Thyroid gland (tissue), 4 donors: ENCODE measurements at regions not wholly inside any gene's neighbourhood (a gene's known extent, or its start where the extent isn't known, plus 50 kb on each side); places are given as distances from the start of the nearest gene placed in this dataset.

Experiments
- DNase-seq, 2 donors: peaks; one replicate each; pipeline ENCODE4 v3.0.0-alpha.2; 2019
- H3K27ac ChIP-seq, 3 donors: fragments of 200-600 bp; sonication (generic); 1 replicate in 2 of 3; 2 replicates in 1 of 3; pipeline ENCODE4 v1.5.1; 2016 to 2019; ENCODE audit warnings: mild to moderate bottlenecking in 1 of 3, moderate library complexity in 1 of 3
- H3K27me3 ChIP-seq: fragments of 200-600 bp; sonication (generic); one replicate; pipeline ENCODE4 v1.5.1; 2019
- H3K36me3 ChIP-seq, 2 donors: fragments of 200-600 bp; sonication (generic); one replicate each; pipeline ENCODE4 v1.5.1; 2016 to 2019
- H3K4me1 ChIP-seq, 2 donors: fragments of 200-600 bp; sonication (generic); one replicate each; pipeline ENCODE4 v1.5.1; 2017 to 2019
- H3K4me3 ChIP-seq, 3 donors: fragments of 200-600 bp; sonication (generic); replicated peaks in 1 of 3; 1 replicate in 2 of 3; 2 replicates in 1 of 3; pipeline ENCODE4 v1.5.1; 2016; ENCODE audit warnings: mild to moderate bottlenecking in 1 of 3
- H3K9me3 ChIP-seq: fragments of 200-600 bp; sonication (generic); one replicate; pipeline ENCODE4 v1.5.1; 2017
- CTCF ChIP-seq, 6 experiments: fragments of 200-600 bp in 3 of 6; fragments of 450-650 bp in 3 of 6; sonication (generic) in 3 of 6; IDR thresholded peaks; one replicate each; pipeline ENCODE4 v1.5.1; 2016 to 2019; ENCODE audit warnings: antibody characterized with exemption in 6 of 6, mild to moderate bottlenecking in 2 of 6, inconsistent platforms in 1 of 6, moderate library complexity in 1 of 6
- POLR2A ChIP-seq, 2 donors: fragments of 450-650 bp; IDR thresholded peaks; one replicate each; pipeline ENCODE4 v1.6.1; 2017; ENCODE audit warnings: antibody characterized with exemption in 2 of 2, mild to moderate bottlenecking in 2 of 2, moderate library complexity in 1 of 2
- WGBS, 2 donors: methylation state at CpG; one replicate each; pipeline ENCODE4 v1.1.5; 2017; 5-methylcytosine and 5-hydroxymethylcytosine counted together
- intact Hi-C: fragments of 100-400 bp; cut with DNase I; formaldehyde crosslinking; loops from one replicate; pipeline ENCODE4 v1.15.1; 2023

DNA sequence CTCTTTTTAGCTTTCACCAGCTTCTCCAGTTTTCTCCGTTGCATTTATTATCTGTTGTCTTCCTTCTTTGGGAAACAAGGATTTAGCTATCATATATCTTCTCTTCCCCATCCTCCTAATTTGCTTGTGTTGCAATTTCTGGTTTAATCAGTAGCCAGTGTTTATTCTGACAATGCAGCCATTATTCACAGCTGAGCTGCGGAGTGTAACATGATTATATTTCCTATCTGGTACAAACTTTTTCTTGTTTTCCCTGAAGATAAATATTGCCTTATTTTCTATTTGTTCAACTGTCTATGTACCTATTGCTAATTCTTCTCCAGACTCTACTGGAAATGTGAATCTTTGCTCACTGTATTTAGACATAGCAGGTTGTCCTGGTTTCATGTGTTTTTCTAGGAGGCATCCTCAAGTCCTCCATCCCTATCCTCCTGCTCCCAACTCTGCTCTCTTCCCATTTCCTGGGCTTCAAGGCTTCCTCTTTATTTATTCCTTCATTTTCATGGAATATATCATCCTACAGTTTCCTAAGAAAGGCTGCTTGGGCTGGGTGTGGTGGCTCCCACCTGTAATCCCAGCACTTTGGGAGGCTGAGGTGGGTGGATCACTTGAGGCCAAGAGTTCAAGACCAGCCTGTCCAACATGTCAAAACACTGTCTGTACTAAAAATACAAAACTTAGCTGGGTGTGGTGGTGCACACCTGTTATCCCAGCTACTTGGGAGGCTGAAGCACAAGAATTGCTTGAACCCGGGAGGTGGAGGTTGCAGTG lies 72.4 kb upstream of the KDM7A start:
- no peak for DNase-seq
- Histone ChIP-seq H3K4me3 (no peak overlapping the region), H3K4me1 (peaks cover 0 to 4% of the 10 kb centered on the region in 2 donors), H3K27ac (no peak overlapping the region), H3K9me3 (no peaks in the 10 kb centered on the region), H3K36me3 (no peaks in the 10 kb centered on the region), H3K27me3 (no peaks in the 10 kb centered on the region)
- intact Hi-C loops = no loop called here
- 85 to 89% methylated on average over 3 of the region's 3 CpGs for WGBS, 2 donors
- TF ChIP-seq CTCF (IDR thresholded peaks at IDR 0.05) = no peak
- TF ChIP-seq POLR2A (IDR thresholded peaks at IDR 0.05) = no peak

- H3K9me3 ChIP-seq = no peaks in the 10 kb centered on the region
- TF ChIP-seq POLR2A (IDR thresholded peaks at IDR 0.05) (no peak), CTCF (IDR thresholded peaks at IDR 0.05) (no peak)
- WGBS, 2 donors = 88 to 89% methylated on average over 3 of the region's 3 CpGs
These were observed 70.8 kb upstream of the KDM7A start for GRCh38 chr7:140247559-140247958.

GRCh38 chr7:140245611-140246105 lies 68.9 kb upstream of the KDM7A start:
- intact Hi-C loops = no loop called here
- no peaks in the 10 kb centered on the region for H3K27me3 ChIP-seq
- H3K27ac ChIP-seq = no peak overlapping the region
- H3K4me1 ChIP-seq = peaks cover 0 to 8% of the 10 kb centered on the region in 2 donors
- no peaks in the 10 kb centered on the region for H3K9me3 ChIP-seq
- TF ChIP-seq POLR2A (IDR thresholded peaks at IDR 0.05) (no peak), CTCF (IDR thresholded peaks at IDR 0.05) (no peak)
- H3K36me3 ChIP-seq = no peaks in the 10 kb centered on the region
- H3K4me3 ChIP-seq = no peak overlapping the region
- DNase-seq = no peak
- 91 to 92% methylated on average over 7 of the region's 7 CpGs for WGBS, 2 donors

More at GRCh38 chr7:140247559-140247958, 70.8 kb upstream of the KDM7A start:
- no peak for DNase-seq
- peaks cover 0 to 7% of the 10 kb centered on the region in 2 donors for H3K4me1 ChIP-seq
- H3K4me3 ChIP-seq = no peak overlapping the region
- no peaks in the 10 kb centered on the region for H3K36me3 ChIP-seq
- no peaks in the 10 kb centered on the region for H3K27me3 ChIP-seq
- no peak overlapping the region for H3K27ac ChIP-seq
- intact Hi-C loops = no loop called here

GRCh38 chr7:140242057-140243031 lies 65.6 kb upstream of the KDM7A start:
- H3K4me1 ChIP-seq = peaks cover 4% of the 10 kb centered on the region in 2 donors
- 53 to 56% methylated on average over 3 to 4 of the region's 4 CpGs for WGBS, 2 donors
- H3K36me3 ChIP-seq = no peaks in the 10 kb centered on the region
- no peak overlapping the region for H3K4me3 ChIP-seq
- DNase-seq = no peak
- H3K27me3 ChIP-seq = no peaks in the 10 kb centered on the region
- H3K9me3 ChIP-seq = no peaks in the 10 kb centered on the region
- no peak for TF ChIP-seq POLR2A (IDR thresholded peaks at IDR 0.05)
- no peak for TF ChIP-seq CTCF (IDR thresholded peaks at IDR 0.05)
- intact Hi-C loops = no loop called here
- no peak overlapping the region for H3K27ac ChIP-seq
